Limb (tissue), 2 donors: ENCODE measurements at regions not wholly inside any gene's neighbourhood (a gene's known extent, or its start where the extent isn't known, plus 50 kb on each side); places are given as distances from the start of the nearest gene placed in this dataset.

ENCODE experiments used
- DNase-seq, 2 donors: peaks; one replicate each; pipeline ENCODE4 v3.0.0-alpha.2; 2016; ENCODE audit errors: extremely low spot score in 2 of 2

GRCh38 chr12:14252697-14253096 is 112.8 kb upstream of the ATF7IP start:
- DNase-seq, result no peak

- DNase-seq, result no peak
Measured at GRCh38 chr12:14253496-14253895, 112.0 kb upstream of the ATF7IP start.

- no peak for DNase-seq
Measured at GRCh38 chr12:14254781-14255180, 110.7 kb upstream of the ATF7IP start.

GRCh38 chr12:14256121-14256520 is 109.4 kb upstream of the ATF7IP start:
- DNase-seq, result no peak

GRCh38 chr12:14256555-14257169 is 108.8 kb upstream of the ATF7IP start:
- DNase-seq, result peak; percentile 58 to 75

- DNase-seq, result peak in 1 of 2 donors; percentile 34
Measured at GRCh38 chr12:14257303-14257733, 108.2 kb upstream of the ATF7IP start.

- peak; percentile 92 to 94 for DNase-seq
Measured at GRCh38 chr12:14257734-14258574, 107.5 kb upstream of the ATF7IP start.

GRCh38 chr12:14258575-14258940 is 106.9 kb upstream of the ATF7IP start:
- peak in 1 of 2 donors; percentile 57 for DNase-seq

GRCh38 chr12:14259481-14260010 is 105.9 kb upstream of the ATF7IP start:
- no peak for DNase-seq

- DNase-seq, result peak; percentile 88 to 89
Measured at GRCh38 chr12:14260011-14260993, 105.2 kb upstream of the ATF7IP start.

- peak in 1 of 2 donors; percentile 42 for DNase-seq
Measured at GRCh38 chr12:14261096-14261495, 104.4 kb upstream of the ATF7IP start.

GRCh38 chr12:14261861-14262260 is 103.6 kb upstream of the ATF7IP start:
- DNase-seq, result no peak

GRCh38 chr12:14262771-14263511 is 102.5 kb upstream of the ATF7IP start:
- DNase-seq, result no peak

- no peak for DNase-seq
Measured at GRCh38 chr12:14263742-14264141, 101.7 kb upstream of the ATF7IP start.

- DNase-seq, result no peak
Measured at GRCh38 chr12:14264316-14264715, 101.2 kb upstream of the ATF7IP start.

- DNase-seq, result no peak
Measured at GRCh38 chr12:14264778-14265177, 100.7 kb upstream of the ATF7IP start.

GRCh38 chr12:14268120-14268515 is 97.4 kb upstream of the ATF7IP start:
- no peak for DNase-seq

- no peak for DNase-seq
Measured at GRCh38 chr12:14270392-14270791, 95.1 kb upstream of the ATF7IP start.

- DNase-seq, result no peak
Measured at GRCh38 chr12:14272956-14273912, 92.2 kb upstream of the ATF7IP start.

GRCh38 chr12:14273913-14274311 is 91.6 kb upstream of the ATF7IP start:
- no peak for DNase-seq
